Endometrial microvascular endothelial cells (primary cell): ENCODE measurements at regions not wholly inside any gene's neighbourhood (a gene's known extent, or its start where the extent isn't known, plus 50 kb on each side); places are given as distances from the start of the nearest gene placed in this dataset.

Source experiments
- in situ Hi-C: cut with HindIII; loops from 2 replicates; pipeline ENCODE4 v1.10.0; 2017; ENCODE audit warnings: low sequenced_read_pairs, low pct_unique_long_range_greater_than_20kb; ENCODE audit errors: inconsistent ontology term

DNA sequence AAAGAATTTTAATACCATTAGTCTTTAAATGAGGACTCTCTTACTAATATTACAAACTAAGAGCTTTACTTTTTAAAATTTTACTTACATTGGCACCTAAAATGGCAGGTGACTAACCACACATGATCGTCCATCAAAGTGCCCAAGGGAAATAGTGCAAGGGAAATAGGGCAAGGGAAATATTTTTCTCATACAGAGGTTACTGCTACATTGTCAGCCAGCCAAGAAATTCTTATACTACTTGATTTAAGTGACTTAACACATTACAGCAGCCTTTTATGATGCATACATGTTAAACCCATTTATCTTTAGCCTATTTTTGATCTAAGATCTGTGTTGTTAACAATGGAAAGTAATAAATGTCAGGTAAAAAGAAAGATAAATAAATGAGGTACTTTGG lies 587.2 kb upstream of the PKDCC start:
- in situ Hi-C loops, result no loop called here

- in situ Hi-C loops, result no loop called here
These were observed 583.4 kb upstream of the PKDCC start for GRCh38 chr2:41464395-41464794.

DNA sequence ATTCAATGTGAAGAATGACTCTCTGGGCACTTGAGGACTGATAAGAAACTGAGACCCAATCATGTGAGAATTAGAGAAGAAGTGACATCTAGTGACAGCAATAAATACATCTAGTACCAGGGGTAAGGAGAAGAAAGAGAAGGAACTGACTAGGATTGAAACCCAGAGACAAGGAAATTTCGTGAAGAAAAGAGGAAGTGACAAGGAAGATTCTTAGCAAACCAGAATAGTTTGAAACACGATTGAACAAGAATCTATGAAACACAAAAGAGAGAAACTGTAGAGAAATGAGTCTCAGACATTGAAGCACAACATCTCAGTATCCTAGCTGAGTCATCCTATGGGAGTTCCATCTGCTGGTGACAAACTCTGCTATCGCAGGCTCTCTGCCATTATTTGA lies 571.9 kb upstream of the PKDCC start:
- in situ Hi-C loops, result no loop called here

GRCh38 chr2:41482659-41483058 lies 565.2 kb upstream of the PKDCC start:
- in situ Hi-C loops, result no loop called here

DNA sequence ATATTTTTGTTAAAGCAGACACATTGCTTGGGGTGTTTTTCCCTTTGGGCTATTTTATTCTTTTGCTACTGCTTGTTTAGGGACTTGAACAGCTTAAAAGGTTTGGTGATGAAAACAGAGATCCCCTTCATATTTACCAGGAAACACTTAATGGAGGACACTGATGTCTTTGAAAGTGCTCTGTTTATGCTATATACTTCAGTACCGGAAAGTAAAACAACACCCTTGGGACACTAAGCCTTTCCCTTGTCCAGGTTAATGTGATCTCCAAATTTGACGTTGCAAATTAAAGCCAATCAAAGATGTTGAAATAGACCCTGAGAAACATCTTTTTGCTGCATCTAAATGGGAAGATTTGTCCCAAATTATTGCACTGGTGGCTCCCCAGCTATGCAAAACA lies 564.6 kb upstream of the PKDCC start:
- in situ Hi-C loops, result no loop called here

GRCh38 chr2:41483982-41484857 lies 563.6 kb upstream of the PKDCC start:
- in situ Hi-C loops, result no loop called here

DNA sequence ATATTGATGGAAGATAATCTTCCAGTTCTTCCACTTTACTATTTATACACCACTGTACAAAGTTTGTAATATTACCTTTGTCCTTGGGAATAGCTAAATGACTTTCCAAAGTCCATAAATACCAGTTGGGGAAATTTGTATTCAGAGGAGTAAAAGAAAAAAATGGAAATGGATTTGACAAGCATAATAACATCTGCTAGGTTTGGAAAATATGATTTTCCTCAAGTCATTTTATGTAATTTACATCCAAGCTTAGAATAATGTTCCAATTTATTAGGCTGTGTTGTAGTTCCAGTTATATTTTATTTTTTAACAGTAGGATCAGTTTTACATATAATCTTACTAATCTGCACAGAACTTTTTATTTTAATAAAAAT lies 563.0 kb upstream of the PKDCC start:
- in situ Hi-C loops, result no loop called here

GRCh38 chr2:41486948-41487347 lies 560.9 kb upstream of the PKDCC start:
- in situ Hi-C loops, result no loop called here

- in situ Hi-C loops, result no loop called here
These were observed 558.9 kb upstream of the PKDCC start for GRCh38 chr2:41488888-41489287.

DNA sequence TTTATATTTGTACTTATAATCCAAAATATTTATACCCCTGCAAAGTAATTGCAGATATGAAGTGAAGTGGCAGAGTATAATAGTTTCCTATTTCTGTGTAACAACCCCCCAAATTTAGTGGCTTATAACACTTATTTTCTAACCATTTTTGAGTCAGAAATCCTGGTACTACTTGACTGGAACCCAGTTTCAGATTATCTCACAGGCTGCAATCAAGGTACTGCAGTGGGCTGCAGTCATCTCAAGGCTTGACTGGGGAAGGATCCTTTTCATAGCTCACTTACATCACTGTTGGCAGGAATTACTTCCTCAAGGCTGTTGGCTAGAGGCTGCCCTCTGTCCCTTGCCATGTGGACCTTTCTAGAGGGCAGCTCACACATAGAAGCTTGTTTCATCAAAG lies 558.2 kb upstream of the PKDCC start:
- in situ Hi-C loops, result no loop called here

- in situ Hi-C loops, result no loop called here
These were observed 552.8 kb upstream of the PKDCC start for GRCh38 chr2:41495050-41495449.

DNA sequence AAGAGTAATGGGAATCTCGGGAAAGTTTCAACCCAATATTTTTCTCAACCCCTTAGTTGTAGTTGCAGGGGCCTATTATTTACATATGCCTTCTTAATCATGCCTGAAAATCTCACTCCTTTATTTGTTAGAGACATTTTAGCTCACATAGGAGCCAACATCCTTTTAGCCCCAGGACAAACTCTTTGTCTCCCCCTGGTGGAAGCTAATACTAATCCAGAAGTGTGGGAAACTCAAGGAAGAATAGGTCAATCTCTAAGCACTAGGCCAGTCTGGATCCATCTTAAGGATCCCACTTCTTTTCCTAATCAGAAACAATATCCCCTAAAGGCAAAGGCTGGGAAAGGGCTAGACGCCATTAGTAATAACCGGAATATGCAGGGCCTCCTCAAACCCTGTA lies 550.9 kb upstream of the PKDCC start:
- in situ Hi-C loops, result no loop called here

GRCh38 chr2:41498781-41499180 lies 549.0 kb upstream of the PKDCC start:
- in situ Hi-C loops, result no loop called here

DNA sequence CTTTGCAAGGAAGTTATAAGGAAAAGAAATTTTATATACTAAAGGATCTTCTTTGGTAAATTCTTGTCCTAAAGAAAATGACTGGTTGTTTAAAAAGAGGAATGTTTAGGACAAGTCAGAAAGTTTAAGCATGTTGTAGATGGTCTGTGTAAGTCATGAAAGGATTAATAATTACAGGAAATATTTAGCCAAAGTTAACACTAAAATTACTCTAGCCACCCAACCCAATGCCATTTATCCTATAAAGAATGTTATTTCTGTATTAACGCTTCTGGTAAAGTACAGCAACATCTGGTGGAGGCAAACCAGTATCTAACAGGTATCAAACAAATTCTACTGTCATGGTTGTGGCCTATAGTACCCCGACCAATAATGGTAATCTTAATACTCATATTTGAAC lies 546.9 kb upstream of the PKDCC start:
- in situ Hi-C loops, result no loop called here

- in situ Hi-C loops, result no loop called here
These were observed 545.1 kb upstream of the PKDCC start for GRCh38 chr2:41502752-41503151.

DNA sequence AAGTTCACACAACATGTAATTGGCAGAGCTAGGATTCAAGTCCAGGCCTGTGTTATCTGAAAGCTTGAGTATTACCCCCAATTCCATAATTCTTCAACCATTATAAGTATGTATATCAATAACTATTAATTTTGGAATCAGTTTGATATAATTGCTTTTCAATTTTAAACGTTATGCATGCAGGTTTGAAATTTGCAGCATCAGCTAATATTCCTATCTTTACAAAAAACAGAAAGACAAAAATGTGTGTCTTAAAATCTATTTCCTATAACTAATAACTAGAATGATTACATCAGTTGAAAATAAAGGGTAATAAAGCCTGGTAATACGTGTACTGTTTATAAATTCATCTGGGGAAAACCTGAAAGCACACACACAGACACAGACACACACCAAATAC lies 543.3 kb upstream of the PKDCC start:
- in situ Hi-C loops, result no loop called here

DNA sequence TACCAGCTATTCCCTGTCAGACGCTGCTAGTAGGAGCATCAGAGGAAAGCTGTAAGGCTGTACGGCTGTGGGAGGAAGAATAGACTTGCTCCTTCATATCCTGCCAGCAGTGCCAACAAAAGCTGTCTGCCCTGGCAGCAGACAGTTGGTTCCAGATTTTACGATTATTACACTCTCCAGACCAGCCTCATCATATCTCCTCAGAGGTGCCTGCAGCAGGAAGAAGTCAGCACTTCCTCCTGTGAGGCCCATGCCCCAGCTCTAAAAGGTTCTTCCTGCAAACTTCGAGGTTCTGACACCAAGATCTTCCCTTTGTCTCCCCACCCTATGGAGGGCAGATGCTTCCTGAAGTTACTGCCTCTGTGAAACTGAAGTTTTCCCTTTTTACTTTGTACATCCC lies 537.7 kb upstream of the PKDCC start:
- in situ Hi-C loops, result no loop called here

DNA sequence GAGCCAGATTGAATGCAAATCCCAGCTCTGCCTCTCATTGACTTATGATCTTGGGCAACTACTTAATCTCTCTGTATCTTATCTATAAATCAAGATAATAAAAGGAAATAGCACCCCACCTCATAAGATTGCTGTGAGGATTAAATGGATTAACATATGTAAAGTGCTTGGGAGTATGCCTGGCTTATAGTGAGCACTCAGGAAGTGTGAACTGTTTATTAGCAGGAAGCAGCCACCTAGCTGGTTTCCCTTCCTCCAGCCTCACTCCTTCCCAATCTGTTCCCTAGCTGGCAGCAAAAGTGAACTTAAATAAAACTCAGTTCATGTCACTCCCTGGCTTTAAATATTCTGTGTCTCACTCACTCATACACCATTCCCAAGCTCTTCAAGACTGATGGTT lies 526.6 kb upstream of the PKDCC start:
- in situ Hi-C loops, result no loop called here

- in situ Hi-C loops, result no loop called here
These were observed 520.1 kb upstream of the PKDCC start for GRCh38 chr2:41527525-41528323.

DNA sequence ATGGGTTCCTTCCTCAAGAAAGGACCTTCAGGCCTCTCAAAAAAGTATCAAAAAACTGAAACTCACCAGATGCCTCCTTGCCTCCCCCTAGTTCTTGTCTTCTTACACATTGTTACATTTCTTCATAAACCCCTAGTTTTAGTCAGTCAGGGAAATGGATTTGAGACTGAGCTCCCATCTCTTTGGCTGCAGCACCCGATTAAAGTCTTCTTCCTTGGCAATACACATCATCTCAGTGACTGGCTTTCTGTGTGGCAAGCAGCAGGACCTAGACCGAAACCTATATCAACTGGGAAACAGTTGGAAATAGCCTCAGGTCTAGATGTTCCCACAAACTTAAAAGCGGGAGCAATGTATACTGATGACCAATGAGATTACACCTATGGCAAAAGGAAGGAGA lies 512.2 kb upstream of the PKDCC start:
- in situ Hi-C loops, result no loop called here
